RWPE2 (cell line): ENCODE measurements at regions not wholly inside any gene's neighbourhood (a gene's known extent, or its start where the extent isn't known, plus 50 kb on each side); places are given as distances from the start of the nearest gene placed in this dataset.

Experiments
- ATAC-seq: fragments of 200-7000 bp; cut with Tn5 transposase; 3 replicates; pipeline ENCODE4 v1.9.1; 2021; ENCODE audit warnings: low read depth
- DNase-seq: peaks from one replicate; pipeline ENCODE4 v3.0.0-alpha.2; 2020; ENCODE audit warnings: low spot score
- H3K27ac ChIP-seq: fragments of 450-650 bp; 2 replicates; pipeline ENCODE4 v1.5.1; 2017; ENCODE audit warnings: mild to moderate bottlenecking; ENCODE audit not compliant: poor library complexity, severe bottlenecking
- H3K27me3 ChIP-seq: fragments of 250-450 bp; sonication (Bioruptor Pico); 2 replicates; pipeline ENCODE4 v1.5.1; 2021; ENCODE audit warnings: mild to moderate bottlenecking, moderate library complexity; ENCODE audit not compliant: insufficient read depth, poor library complexity, severe bottlenecking
- H3K36me3 ChIP-seq: fragments of 250-450 bp; sonication (Bioruptor Pico); 2 replicates; pipeline ENCODE4 v1.5.1; 2020; ENCODE audit warnings: low read depth, mild to moderate bottlenecking, moderate library complexity
- H3K4me1 ChIP-seq: fragments of 250-450 bp; sonication (Bioruptor Pico); 2 replicates; pipeline ENCODE4 v1.5.1; 2021; ENCODE audit warnings: mild to moderate bottlenecking, moderate library complexity; ENCODE audit not compliant: insufficient read depth, poor library complexity, severe bottlenecking
- H3K4me3 ChIP-seq: fragments of 250-450 bp; sonication (Bioruptor Pico); 2 replicates; pipeline ENCODE4 v1.5.1; 2021; ENCODE audit warnings: mild to moderate bottlenecking, moderate library complexity; ENCODE audit not compliant: severe bottlenecking
- H3K9me3 ChIP-seq: fragments of 250-450 bp; sonication (Bioruptor Pico); 2 replicates; pipeline ENCODE4 v1.5.1; 2021; ENCODE audit warnings: mild to moderate bottlenecking, moderate library complexity; ENCODE audit not compliant: severe bottlenecking
- CTCF ChIP-seq: fragments of 450-650 bp; IDR thresholded peaks from one replicate; pipeline ENCODE4 v1.5.1; 2017; ENCODE audit warnings: mild to moderate bottlenecking, moderate library complexity; ENCODE audit not compliant: poor library complexity, severe bottlenecking

GRCh38 chr2:181289698-181290097 lies 167.5 kb upstream of the ITGA4 start:
- ATAC-seq, result no peak
- DNase-seq, result no peak
- TF ChIP-seq CTCF, result no peak
- no peaks in the 10 kb centered on the region for H3K36me3 ChIP-seq
- H3K4me3 ChIP-seq, result no peak overlapping the region
- H3K9me3 ChIP-seq, result no peaks in the 10 kb centered on the region
- no peaks in the 10 kb centered on the region for H3K4me1 ChIP-seq
- no peaks in the 10 kb centered on the region for H3K27me3 ChIP-seq
- H3K27ac ChIP-seq, result no peak overlapping the region

- ATAC-seq (no peak), DNase-seq (no peak)
- Histone ChIP-seq H3K27ac (no peak overlapping the region), H3K4me1 (no peaks in the 10 kb centered on the region), H3K36me3 (no peaks in the 10 kb centered on the region), H3K9me3 (no peaks in the 10 kb centered on the region), H3K4me3 (no peak overlapping the region), H3K27me3 (no peaks in the 10 kb centered on the region)
- no peak for TF ChIP-seq CTCF
These were observed 167.0 kb upstream of the ITGA4 start for GRCh38 chr2:181290182-181290581.

GRCh38 chr2:181294979-181295378 lies 162.2 kb upstream of the ITGA4 start:
- no peak for ATAC-seq
- no peaks in the 10 kb centered on the region for H3K4me1 ChIP-seq
- no peak overlapping the region for H3K4me3 ChIP-seq
- no peaks in the 10 kb centered on the region for H3K27me3 ChIP-seq
- no peaks in the 10 kb centered on the region for H3K36me3 ChIP-seq
- no peak overlapping the region for H3K27ac ChIP-seq
- no peak for DNase-seq
- no peak for TF ChIP-seq CTCF
- no peaks in the 10 kb centered on the region for H3K9me3 ChIP-seq

- no peak for TF ChIP-seq CTCF
- ATAC-seq, result no peak
- Histone ChIP-seq H3K9me3 (no peaks in the 10 kb centered on the region), H3K4me3 (no peak overlapping the region), H3K27ac (no peak overlapping the region), H3K4me1 (no peaks in the 10 kb centered on the region), H3K36me3 (no peaks in the 10 kb centered on the region), H3K27me3 (no peaks in the 10 kb centered on the region)
- no peak for DNase-seq
These were observed 156.4 kb upstream of the ITGA4 start for GRCh38 chr2:181300600-181301291.

- H3K4me1 ChIP-seq, result no peaks in the 10 kb centered on the region
- H3K4me3 ChIP-seq, result no peak overlapping the region
- no peaks in the 10 kb centered on the region for H3K36me3 ChIP-seq
- ATAC-seq, result no peak
- H3K27me3 ChIP-seq, result no peaks in the 10 kb centered on the region
- no peak for DNase-seq
- H3K9me3 ChIP-seq, result no peaks in the 10 kb centered on the region
- H3K27ac ChIP-seq, result no peak overlapping the region
- TF ChIP-seq CTCF, result no peak
These were observed 153.0 kb upstream of the ITGA4 start for GRCh38 chr2:181304011-181304844.
